ENCODE measurements at regions not wholly inside any gene's neighbourhood (a gene's known extent, or its start where the extent isn't known, plus 50 kb on each side); places are given as distances from the start of the nearest gene placed in this dataset.

- Histone ChIP-seq H3K79me2 (ENCODE audit: low read length) (no peaks in the 10 kb centered on the region), H3K4me1 (ENCODE audit: low read length) (peaks cover 16% of the 10 kb centered on the region), H3K27ac (ENCODE audit: low read length) (no peak overlapping the region), H3F3A (ENCODE audit: insufficient read depth, low read length) (no peaks in the 10 kb centered on the region; the same call in none of the 2 replicates), H3K9ac (ENCODE audit: low read length) (no peak overlapping the region), H3K9me3 (replicated peaks; ENCODE audit: insufficient read depth, low read length) (no peaks in the 10 kb centered on the region), H3K36me3 (replicated peaks; ENCODE audit: insufficient read depth, low read length) (no peaks in the 10 kb centered on the region), H3K4me3 (ENCODE audit: low read length) (no peak overlapping the region), H3K4me2 (ENCODE audit: low read depth, low read length) (no peak overlapping the region), H3K27me3 (replicated peaks; ENCODE audit: insufficient read depth, low read length) (no peaks in the 10 kb centered on the region), H3K9me2 (replicated peaks; ENCODE audit: insufficient read depth, low read length) (no peaks in the 10 kb centered on the region), H2AFZ (ENCODE audit: low read length) (no peak overlapping the region), H4K20me1 (ENCODE audit: insufficient read depth, low read length) (no peaks in the 10 kb centered on the region)
- no peak for DNase-seq
- no peak for TF ChIP-seq CTCF (IDR thresholded peaks at IDR 0.05; ENCODE audit: low read length)
These were observed 54.6 kb upstream of the GUCY1A1 start for GRCh38 chr4:155612074-155612473.

GRCh38 chr4:155611501-155611900 is 55.1 kb upstream of the GUCY1A1 start:
- no peaks in the 10 kb centered on the region for H3K9me3 ChIP-seq (replicated peaks; ENCODE audit: insufficient read depth, low read length)
- H3K36me3 ChIP-seq (replicated peaks; ENCODE audit: insufficient read depth, low read length): no peaks in the 10 kb centered on the region
- H3K4me2 ChIP-seq (ENCODE audit: low read depth, low read length): no peak overlapping the region
- TF ChIP-seq EZH2 (optimal IDR thresholded peaks at IDR 0.05; ENCODE audit: low read depth, low read length) (no peak), CTCF (IDR thresholded peaks at IDR 0.05; ENCODE audit: low read length) (no peak), EZH2phosphoT487 (IDR thresholded peaks at IDR 0.05; ENCODE audit: low read length) (no peak)
- no peaks in the 10 kb centered on the region; the same call in none of the 2 replicates for H3F3A ChIP-seq (ENCODE audit: insufficient read depth, low read length)
- H3K79me2 ChIP-seq (ENCODE audit: low read length): no peaks in the 10 kb centered on the region
- H3K9ac ChIP-seq (ENCODE audit: low read length): no peak overlapping the region
- H2AFZ ChIP-seq (ENCODE audit: low read length): no peak overlapping the region
- no peak overlapping the region for H3K27ac ChIP-seq (ENCODE audit: low read length)
- no peaks in the 10 kb centered on the region for H4K20me1 ChIP-seq (ENCODE audit: insufficient read depth, low read length)
- no peak overlapping the region for H3K4me3 ChIP-seq (ENCODE audit: low read length)
- no peak for DNase-seq
- no peaks in the 10 kb centered on the region for H3K27me3 ChIP-seq (replicated peaks; ENCODE audit: insufficient read depth, low read length)
- H3K9me2 ChIP-seq (replicated peaks; ENCODE audit: insufficient read depth, low read length): no peaks in the 10 kb centered on the region
- H3K4me1 ChIP-seq (ENCODE audit: low read length): peaks cover 16% of the 10 kb centered on the region

- Histone ChIP-seq H3K4me2 (ENCODE audit: low read depth, low read length) (no peak overlapping the region), H3K27me3 (replicated peaks; ENCODE audit: insufficient read depth, low read length) (no peaks in the 10 kb centered on the region), H2AFZ (ENCODE audit: low read length) (no peak overlapping the region), H4K20me1 (ENCODE audit: insufficient read depth, low read length) (no peaks in the 10 kb centered on the region), H3F3A (ENCODE audit: insufficient read depth, low read length) (no peaks in the 10 kb centered on the region; the same call in 1 of the 2 replicates), H3K9ac (ENCODE audit: low read length) (no peak overlapping the region), H3K27ac (ENCODE audit: low read length) (no peak overlapping the region), H3K79me2 (ENCODE audit: low read length) (no peaks in the 10 kb centered on the region), H3K36me3 (replicated peaks; ENCODE audit: insufficient read depth, low read length) (no peaks in the 10 kb centered on the region), H3K4me3 (ENCODE audit: low read length) (no peak overlapping the region), H3K9me2 (replicated peaks; ENCODE audit: insufficient read depth, low read length) (no peaks in the 10 kb centered on the region), H3K4me1 (ENCODE audit: low read length) (peaks cover 16% of the 10 kb centered on the region), H3K9me3 (replicated peaks; ENCODE audit: insufficient read depth, low read length) (no peaks in the 10 kb centered on the region)
- DNase-seq: no peak
- TF ChIP-seq EZH2phosphoT487 (IDR thresholded peaks at IDR 0.05; ENCODE audit: low read length) (no peak), CTCF (IDR thresholded peaks at IDR 0.05; ENCODE audit: low read length) (no peak), EZH2 (optimal IDR thresholded peaks at IDR 0.05; ENCODE audit: low read depth, low read length) (no peak)
These were observed 56.5 kb upstream of the GUCY1A1 start for GRCh38 chr4:155610143-155610542.
